ENCODE measurements at regions not wholly inside any gene's neighbourhood (a gene's known extent, or its start where the extent isn't known, plus 50 kb on each side); places are given as distances from the start of the nearest gene placed in this dataset.

- Histone ChIP-seq H3K9me3 (no peaks in the 10 kb centered on the region), H3K27me3 (no peaks in the 10 kb centered on the region), H3K36me3 (no peaks in the 10 kb centered on the region), H3K27ac (no peak overlapping the region), H3K4me3 (replicated peaks in 1 of 3) (no peak overlapping the region), H3K4me1 (no peaks in the 10 kb centered on the region)
- no peak for DNase-seq
- 78 to 85% methylated on average over 2 of the region's 2 CpGs for WGBS, 2 donors
- TF ChIP-seq, protein P1, sequence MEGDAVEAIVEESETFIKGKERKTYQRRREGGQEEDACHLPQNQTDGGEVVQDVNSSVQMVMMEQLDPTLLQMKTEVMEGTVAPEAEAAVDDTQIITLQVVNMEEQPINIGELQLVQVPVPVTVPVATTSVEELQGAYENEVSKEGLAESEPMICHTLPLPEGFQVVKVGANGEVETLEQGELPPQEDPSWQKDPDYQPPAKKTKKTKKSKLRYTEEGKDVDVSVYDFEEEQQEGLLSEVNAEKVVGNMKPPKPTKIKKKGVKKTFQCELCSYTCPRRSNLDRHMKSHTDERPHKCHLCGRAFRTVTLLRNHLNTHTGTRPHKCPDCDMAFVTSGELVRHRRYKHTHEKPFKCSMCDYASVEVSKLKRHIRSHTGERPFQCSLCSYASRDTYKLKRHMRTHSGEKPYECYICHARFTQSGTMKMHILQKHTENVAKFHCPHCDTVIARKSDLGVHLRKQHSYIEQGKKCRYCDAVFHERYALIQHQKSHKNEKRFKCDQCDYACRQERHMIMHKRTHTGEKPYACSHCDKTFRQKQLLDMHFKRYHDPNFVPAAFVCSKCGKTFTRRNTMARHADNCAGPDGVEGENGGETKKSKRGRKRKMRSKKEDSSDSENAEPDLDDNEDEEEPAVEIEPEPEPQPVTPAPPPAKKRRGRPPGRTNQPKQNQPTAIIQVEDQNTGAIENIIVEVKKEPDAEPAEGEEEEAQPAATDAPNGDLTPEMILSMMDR (IDR thresholded peaks at IDR 0.05) = no peak
- TF ChIP-seq POLR2A (IDR thresholded peaks at IDR 0.05) = no peak
- intact Hi-C loops (cut with DNase I) = no loop called here
Observed at GRCh38 chr12:77610446-77610845, 220.2 kb upstream of the NAV3 start.

DNA sequence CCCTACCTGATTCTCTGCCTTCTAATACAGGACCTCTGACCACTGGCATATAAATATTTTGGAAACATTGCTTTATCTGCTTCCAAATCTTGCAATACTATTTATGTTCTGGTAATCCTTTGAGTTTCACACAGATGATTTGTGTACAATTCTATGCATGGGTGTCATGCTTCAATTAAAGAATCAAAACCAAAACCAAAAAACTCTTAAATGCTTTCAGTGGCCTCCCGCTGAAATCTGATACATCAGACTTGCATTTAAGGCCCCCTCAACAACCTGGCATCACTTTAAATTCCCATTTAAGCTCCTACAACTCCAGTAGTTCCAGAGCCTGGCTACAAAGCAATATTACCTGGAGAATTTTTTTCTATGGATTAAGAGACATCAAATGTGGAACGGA, 221.7 kb upstream of the NAV3 start:
- WGBS, 2 donors = 77 to 80% methylated on average over 2 of the region's 2 CpGs
- H3K27ac ChIP-seq = no peak overlapping the region
- TF ChIP-seq POLR2A (IDR thresholded peaks at IDR 0.05) = no peak
- TF ChIP-seq, protein P1 (IDR thresholded peaks at IDR 0.05) = no peak
- DNase-seq = no peak
- H3K9me3 ChIP-seq = no peaks in the 10 kb centered on the region
- intact Hi-C loops (cut with DNase I) = no loop called here
- no peak overlapping the region for H3K4me3 ChIP-seq (replicated peaks in 1 of 3)
- H3K4me1 ChIP-seq = no peaks in the 10 kb centered on the region
- no peaks in the 10 kb centered on the region for H3K27me3 ChIP-seq
- H3K36me3 ChIP-seq = no peaks in the 10 kb centered on the region

- no peaks in the 10 kb centered on the region for H3K27me3 ChIP-seq
- H3K4me1 ChIP-seq = no peaks in the 10 kb centered on the region
- no peak for DNase-seq
- H3K4me3 ChIP-seq (replicated peaks in 1 of 3) = no peak overlapping the region
- H3K27ac ChIP-seq = no peak overlapping the region
- TF ChIP-seq POLR2A (IDR thresholded peaks at IDR 0.05) = no peak
- TF ChIP-seq, protein P1 (IDR thresholded peaks at IDR 0.05) = no peak
- intact Hi-C loops (cut with DNase I) = no loop called here
- H3K9me3 ChIP-seq = no peaks in the 10 kb centered on the region
- H3K36me3 ChIP-seq = no peaks in the 10 kb centered on the region
Observed at GRCh38 chr12:77608271-77608824, 222.3 kb upstream of the NAV3 start.

DNA sequence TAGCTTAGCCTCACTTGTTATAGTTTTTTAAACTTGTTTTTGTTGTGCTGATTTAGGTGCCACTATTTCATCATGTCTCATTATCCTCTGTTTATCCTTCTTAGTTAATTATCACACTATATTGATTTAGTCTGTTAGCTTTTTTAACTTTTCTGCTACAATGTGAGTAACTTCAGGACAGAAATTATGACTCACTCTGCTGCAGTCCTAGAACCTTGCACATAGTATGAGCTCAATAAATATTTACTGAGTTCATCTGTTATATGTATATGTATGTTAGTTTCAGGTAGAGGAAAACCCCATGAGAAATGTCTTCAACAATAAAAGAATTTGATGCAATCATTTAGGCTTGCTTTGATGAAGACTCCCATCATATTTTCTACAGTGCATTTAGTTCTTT, 224.3 kb upstream of the NAV3 start:
- intact Hi-C loops (cut with DNase I) = no loop called here

DNA sequence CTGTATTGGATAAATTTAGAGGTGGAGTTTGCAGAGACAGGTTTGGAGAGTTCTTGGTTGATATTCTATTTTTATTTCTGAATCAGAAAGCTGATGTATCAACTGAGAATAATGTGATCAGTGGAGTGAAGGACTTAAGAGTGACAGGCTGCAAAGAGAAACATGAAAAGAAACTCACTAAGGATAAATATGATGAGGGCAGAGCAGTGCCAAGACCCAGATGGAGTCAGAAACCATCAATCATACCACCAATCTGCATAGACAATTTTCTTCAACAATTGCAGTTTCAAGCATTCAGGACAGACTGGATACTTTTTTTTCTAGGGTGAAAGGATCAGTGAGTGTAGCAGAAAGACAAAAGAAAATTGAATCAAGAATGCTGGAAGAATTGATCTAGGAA, 226.7 kb upstream of the NAV3 start:
- TF ChIP-seq, protein P1 (IDR thresholded peaks at IDR 0.05) = no peak
- no peak for TF ChIP-seq POLR2A (IDR thresholded peaks at IDR 0.05)
- Histone ChIP-seq H3K4me3 (replicated peaks in 1 of 3) (no peak overlapping the region), H3K27ac (no peak overlapping the region), H3K27me3 (no peaks in the 10 kb centered on the region), H3K9me3 (no peaks in the 10 kb centered on the region), H3K36me3 (no peaks in the 10 kb centered on the region), H3K4me1 (no peaks in the 10 kb centered on the region)
- no peak for DNase-seq
- intact Hi-C loops (cut with DNase I) = no loop called here

More for the DNA sequence above, 224.3 kb upstream of the NAV3 start:
- H3K27ac ChIP-seq = no peak overlapping the region
- no peaks in the 10 kb centered on the region for H3K27me3 ChIP-seq
- H3K4me3 ChIP-seq (replicated peaks in 1 of 3) = no peak overlapping the region
- DNase-seq = no peak
- no peaks in the 10 kb centered on the region for H3K9me3 ChIP-seq
- TF ChIP-seq POLR2A (IDR thresholded peaks at IDR 0.05) = no peak
- TF ChIP-seq, protein P1 (IDR thresholded peaks at IDR 0.05) = no peak
- H3K36me3 ChIP-seq = no peaks in the 10 kb centered on the region
- no peaks in the 10 kb centered on the region for H3K4me1 ChIP-seq

Data from thyroid gland (tissue), 4 donors.